A549 (cell line): ENCODE measurements at regions not wholly inside any gene's neighbourhood (a gene's known extent, or its start where the extent isn't known, plus 50 kb on each side); places are given as distances from the start of the nearest gene placed in this dataset.

Source experiments
- ATAC-seq, 2 experiments: fragments of 200-7000 bp in 1 of 2; fragments of >200 bp in 1 of 2; cut with Nextera tagmentation in 1 of 2; cut with Tn5 transposase in 1 of 2; 3 replicates each; pipeline versions ENCODE4 v1.8.0 to v1.9.1; 2018 to 2020; ENCODE audit warnings: mild to moderate bottlenecking in 1 of 2, moderate library complexity in 1 of 2
- CTCF ChIA-PET: fragments of 300-600 bp; sonication (Branson Sonifier 250); formaldehyde crosslinking; extraction: SDS; loops from one replicate; lab custom pipeline; 2021; ENCODE audit warnings: antibody characterized with exemption, inconsistent platforms; lab: Yijun Ruan, JAX
- POLR2A ChIA-PET: fragments of 350-600 bp; formaldehyde crosslinking; extraction: SDS; loops from one replicate; lab custom pipeline; 2021; ENCODE audit warnings: antibody characterized with exemption, inconsistent platforms; lab: Yijun Ruan, JAX
- DNase-seq, 2 experiments: peaks; one replicate each; pipeline versions ENCODE4 v3.0.0 to v3.0.0-alpha.2; 2011 to 2016; ENCODE audit warnings: low read depth in 1 of 2, low spot score in 1 of 2
- FAIRE-seq: peaks from 2 replicates; lab custom pipeline; 2011; peaks lifted over from hg19 to GRCh38; lab: Jason Lieb, UNC
- H3K27ac ChIP-seq, 2 experiments: fragments of >200 bp; sonication (Bioruptor Twin); formaldehyde crosslinking; 3 replicates each; pipeline ENCODE4 v1.5.1; 2016 to 2017
- H3K4me1 ChIP-seq: fragments of >200 bp; sonication (Bioruptor Twin); formaldehyde crosslinking; 3 replicates; pipeline ENCODE4 v1.6.1; 2016
- H3K4me2 ChIP-seq: fragments of >200 bp; sonication (Bioruptor Twin); formaldehyde crosslinking; 3 replicates; pipeline ENCODE4 v1.6.1; 2016
- H3K4me3 ChIP-seq: fragments of >200 bp; sonication (Bioruptor Twin); formaldehyde crosslinking; 3 replicates; pipeline ENCODE4 v1.5.1; 2016
- H3K9me3 ChIP-seq: fragments of >200 bp; sonication (Bioruptor Twin); formaldehyde crosslinking; 3 replicates; pipeline ENCODE4 v1.6.1; 2016
- ATOH8 ChIP-seq: fragments of 250-450 bp; sonication (Bioruptor Pico); IDR thresholded peaks from 2 replicates; pipeline ENCODE4 v1.5.0; 2020; ENCODE audit warnings: low read depth, mild to moderate bottlenecking, moderate library complexity
- CHD2 ChIP-seq: fragments of 150-350 bp; IDR thresholded peaks from 2 replicates; pipeline ENCODE4 v1.6.1; 2014; ENCODE audit warnings: low read length; ENCODE audit not compliant: partially characterized antibody
- CHD4 ChIP-seq: fragments of 200-600 bp; sonication (generic); IDR thresholded peaks from 2 replicates; pipeline ENCODE4 v1.6.1; 2016; ENCODE audit warnings: antibody characterized with exemption, mild to moderate bottlenecking, borderline replicate concordance
- E2F6 ChIP-seq: IDR thresholded peaks from 2 replicates; pipeline ENCODE4 v1.6.1; 2012; ENCODE audit warnings: low read depth, borderline replicate concordance
- EHF ChIP-seq: fragments of 250-450 bp; sonication (Bioruptor Pico); IDR thresholded peaks from 2 replicates; pipeline ENCODE4 v1.5.0; 2020; ENCODE audit warnings: mild to moderate bottlenecking
- ELK1 ChIP-seq: fragments of 150-350 bp; IDR thresholded peaks from 2 replicates; pipeline ENCODE4 v1.6.1; 2014; ENCODE audit warnings: low read depth, mild to moderate bottlenecking, low read length
- ESRRA ChIP-seq: fragments of 150-350 bp; IDR thresholded peaks from 2 replicates; pipeline ENCODE4 v1.6.1; 2014; ENCODE audit warnings: mild to moderate bottlenecking, low read length, borderline replicate concordance
- FOSL2 ChIP-seq, 2 experiments: fragments of 450-650 bp in 1 of 2; fragments of >200 bp in 1 of 2; sonication (Bioruptor Twin) in 1 of 2; formaldehyde crosslinking; IDR thresholded peaks; 2 replicates each; pipeline versions ENCODE4 v1.5.0 to v1.6.1; 2016 to 2020; ENCODE audit warnings: mild to moderate bottlenecking in 1 of 2, moderate library complexity in 1 of 2
- HDAC2 ChIP-seq: fragments of 200-600 bp; sonication (generic); IDR thresholded peaks from 2 replicates; pipeline ENCODE4 v1.6.1; 2016
- HEYL ChIP-seq: fragments of 250-450 bp; sonication (Bioruptor Pico); IDR thresholded peaks from 2 replicates; pipeline ENCODE4 v1.8.0; 2021; ENCODE audit warnings: mild to moderate bottlenecking, moderate library complexity
- HOXB13 ChIP-seq: fragments of 250-450 bp; sonication (Bioruptor Pico); IDR thresholded peaks from 2 replicates; pipeline ENCODE4 v1.5.0; 2020; ENCODE audit warnings: low read depth, mild to moderate bottlenecking, moderate library complexity
- KDM1A ChIP-seq: fragments of 200-600 bp; sonication (generic); IDR thresholded peaks from 2 replicates; pipeline ENCODE4 v1.6.1; 2016; ENCODE audit warnings: low read depth, mild to moderate bottlenecking
- MAFK ChIP-seq: fragments of 450-650 bp; IDR thresholded peaks from 2 replicates; pipeline ENCODE4 v1.6.1; 2014; ENCODE audit not compliant: partially characterized antibody
- MAZ ChIP-seq: fragments of 150-350 bp; IDR thresholded peaks from 2 replicates; pipeline ENCODE4 v1.6.1; 2014; ENCODE audit warnings: antibody characterized with exemption, low read depth, low read length, borderline replicate concordance
- NR3C1 ChIP-seq: fragments of >200 bp; sonication (Bioruptor Twin); formaldehyde crosslinking; IDR thresholded peaks from 3 replicates; pipeline ENCODE4 v1.6.1; 2017
- PBX3 ChIP-seq: IDR thresholded peaks from 2 replicates; pipeline ENCODE4 v1.6.1; 2012
- PHF8 ChIP-seq: fragments of 200-600 bp; sonication (generic); IDR thresholded peaks from 2 replicates; pipeline ENCODE4 v1.6.1; 2016; ENCODE audit warnings: low read depth, mild to moderate bottlenecking, antibody characterized with exemption, moderate library complexity, borderline replicate concordance
- RCOR1 ChIP-seq: fragments of 150-350 bp; IDR thresholded peaks from 2 replicates; pipeline ENCODE4 v1.6.1; 2014; ENCODE audit warnings: antibody characterized with exemption, low read length, low read depth
- REST ChIP-seq: fragments of 200-600 bp; sonication (generic); IDR thresholded peaks from 2 replicates; pipeline ENCODE4 v1.6.1; 2016; ENCODE audit warnings: antibody characterized with exemption, mild to moderate bottlenecking, moderate library complexity
- SMC3 ChIP-seq: fragments of >200 bp; sonication (Bioruptor Twin); formaldehyde crosslinking; IDR thresholded peaks from 3 replicates; pipeline ENCODE4 v1.6.1; 2018; ENCODE audit warnings: inconsistent platforms
- SREBF2 ChIP-seq: fragments of 450-650 bp; IDR thresholded peaks from 2 replicates; pipeline ENCODE4 v1.6.1; 2014; ENCODE audit warnings: mild to moderate bottlenecking, moderate library complexity
- TP53 ChIP-seq: fragments of 250-450 bp; sonication (Bioruptor Pico); IDR thresholded peaks from 2 replicates; pipeline ENCODE4 v1.5.0; 2021; ENCODE audit warnings: mild to moderate bottlenecking, moderate library complexity
- USF2 ChIP-seq: fragments of 450-650 bp; IDR thresholded peaks from 2 replicates; pipeline ENCODE4 v1.6.1; 2014; ENCODE audit warnings: antibody characterized with exemption
- ZC3H11A ChIP-seq: fragments of 450-650 bp; IDR thresholded peaks from 2 replicates; pipeline ENCODE4 v1.6.1; 2014; ENCODE audit warnings: antibody characterized with exemption, mild to moderate bottlenecking
- ZFP36 ChIP-seq: fragments of 450-650 bp; IDR thresholded peaks from 2 replicates; pipeline ENCODE4 v1.6.1; 2014; ENCODE audit warnings: borderline replicate concordance; ENCODE audit not compliant: partially characterized antibody
- WGBS: methylation state at CpG from one replicate; pipeline ENCODE4 v1.1.6; 2017; ENCODE audit errors: missing lambda C conversion rate; 5-methylcytosine and 5-hydroxymethylcytosine counted together

GRCh38 chr2:122033778-122034177, 278.3 kb downstream of the TSN start:
- 18% methylated on average over 3 of the region's 3 CpGs for WGBS
- Histone ChIP-seq H3K9me3 (no peaks in the 10 kb centered on the region), H3K4me3 (no peak overlapping the region), H3K4me2 (no peak overlapping the region), H3K27ac (no peak overlapping the region), H3K4me1 (no peaks in the 10 kb centered on the region)
- TF ChIP-seq ZC3H11A (no peak), USF2 (no peak), MAZ (no peak), CHD2 (no peak), ELK1 (no peak), SMC3 (no peak), FOSL2 (IDR thresholded peaks at IDR 0.05) (no peak), FOSL2 (CRISPR knock-in tag; IDR thresholded peaks at IDR 0.05) (no peak), ATOH8 (CRISPR knock-in tag) (no peak), HDAC2 (no peak), SREBF2 (no peak), HEYL (CRISPR knock-in tag) (no peak), CHD4 (no peak), ZFP36 (no peak), ESRRA (no peak), E2F6 (no peak), EHF (no peak), REST (no peak), MAFK (no peak), RCOR1 (no peak)
- ChIA-PET POLR2A (no interaction called here), CTCF (no interaction called here)
- FAIRE-seq, result no peak
- DNase-seq, result no peak
- no peak for ATAC-seq

GRCh38 chr2:122034344-122034743, 278.9 kb downstream of the TSN start:
- Histone ChIP-seq H3K4me1 (no peaks in the 10 kb centered on the region), H3K27ac (no peak overlapping the region), H3K4me2 (no peak overlapping the region), H3K4me3 (no peak overlapping the region), H3K9me3 (no peaks in the 10 kb centered on the region)
- POLR2A ChIA-PET, result no interaction called here
- CTCF ChIA-PET, result no interaction called here
- no peak for ATAC-seq
- FAIRE-seq, result no peak
- whole genome bisulfite sequencing, result 17% methylated on average over 5 of the region's 5 CpGs
- no peak for DNase-seq
- TF ChIP-seq SREBF2 (no peak), FOSL2 (IDR thresholded peaks at IDR 0.05) (no peak), FOSL2 (CRISPR knock-in tag; IDR thresholded peaks at IDR 0.05) (no peak), NR3C1 (no peak), USF2 (no peak), TP53 (no peak), ZFP36 (no peak), ELK1 (no peak), HOXB13 (CRISPR knock-in tag) (no peak), KDM1A (no peak), PBX3 (no peak), PHF8 (no peak), ATOH8 (CRISPR knock-in tag) (no peak)
